T follicular helper cell (primary cell): ENCODE measurements at regions not wholly inside any gene's neighbourhood (a gene's known extent, or its start where the extent isn't known, plus 50 kb on each side); places are given as distances from the start of the nearest gene placed in this dataset.
"Not testable (repeated sequence)": the region's sequence is repeated elsewhere in the genome, so short reads cannot be mapped to it uniquely, and the experiment has no call there.

Source experiments
- DNase-seq: peaks from one replicate; pipeline ENCODE4 v3.0.0-alpha.2; 2020; ENCODE audit warnings: low read depth

GRCh38 chr10:25713894-25714240 is 220.2 kb upstream of the MYO3A start:
- no peak for DNase-seq

DNA sequence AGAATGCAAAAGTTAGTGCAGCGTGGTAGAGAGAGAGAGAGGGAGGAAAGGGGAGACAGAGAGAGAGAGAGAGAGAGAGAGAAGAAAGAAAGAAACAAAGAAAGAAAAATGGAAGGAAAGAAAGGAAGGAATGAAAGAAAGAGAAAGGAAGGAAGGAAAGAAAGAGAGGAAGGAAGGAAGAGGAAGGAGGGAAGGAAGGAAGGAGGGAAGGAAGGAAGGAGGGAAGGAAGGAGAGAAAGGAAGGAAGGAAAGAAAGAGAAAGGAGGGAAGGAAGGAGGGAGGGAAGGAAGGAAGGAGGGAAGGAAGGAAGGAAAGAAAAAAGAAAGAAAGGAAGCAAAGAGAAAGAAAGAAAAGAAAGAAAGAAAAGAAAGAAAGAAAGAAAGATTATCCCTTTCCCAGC is 209.8 kb upstream of the MYO3A start:
- DNase-seq = no peak

- no peak for DNase-seq
Observed at GRCh38 chr10:25725917-25726716, 207.9 kb upstream of the MYO3A start.

DNA sequence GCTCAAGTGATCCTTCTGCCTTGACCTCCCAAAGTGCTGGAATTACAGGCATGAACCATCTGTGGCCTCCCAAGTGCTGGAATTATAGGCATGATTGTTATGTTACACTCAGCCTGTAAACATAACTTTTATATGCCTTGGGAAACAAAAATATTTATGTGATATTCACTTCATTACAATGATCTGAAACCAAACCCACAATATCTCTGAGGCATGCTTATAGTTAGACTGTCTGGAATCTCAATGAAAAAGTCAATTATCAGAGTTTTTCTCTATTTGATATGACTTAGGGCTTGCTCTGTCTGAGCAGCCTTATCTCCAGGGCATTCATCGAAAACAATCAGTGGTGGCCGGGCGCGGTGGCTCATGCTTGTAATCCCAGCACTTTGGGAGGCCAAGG is 195.3 kb upstream of the MYO3A start:
- DNase-seq = no peak

GRCh38 chr10:25743832-25744231 is 190.2 kb upstream of the MYO3A start:
- no peak for DNase-seq

- DNase-seq = no peak
Observed at GRCh38 chr10:25744574-25744973, 189.5 kb upstream of the MYO3A start.

- no peak for DNase-seq
Observed at GRCh38 chr10:25745976-25746375, 188.1 kb upstream of the MYO3A start.

DNA sequence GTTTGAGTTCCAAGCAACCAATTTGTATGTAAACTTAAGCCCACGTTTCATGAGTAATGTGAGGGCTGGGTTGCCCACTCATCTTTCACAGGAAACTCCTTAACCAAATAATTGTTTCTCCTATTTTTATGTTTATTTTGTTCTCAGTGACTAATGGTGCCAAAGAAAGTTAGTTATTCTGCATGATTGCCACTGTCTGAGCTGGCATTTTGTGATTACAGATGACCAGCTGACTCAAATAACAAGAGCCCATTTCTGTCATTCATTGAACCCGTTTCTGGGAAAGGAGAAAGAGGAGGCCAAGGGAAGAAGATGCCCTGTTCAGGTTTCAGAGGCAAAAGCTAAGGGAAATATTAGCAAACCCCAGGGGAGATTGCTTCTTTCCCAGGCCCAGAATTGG is 186.9 kb upstream of the MYO3A start:
- no peak for DNase-seq

DNA sequence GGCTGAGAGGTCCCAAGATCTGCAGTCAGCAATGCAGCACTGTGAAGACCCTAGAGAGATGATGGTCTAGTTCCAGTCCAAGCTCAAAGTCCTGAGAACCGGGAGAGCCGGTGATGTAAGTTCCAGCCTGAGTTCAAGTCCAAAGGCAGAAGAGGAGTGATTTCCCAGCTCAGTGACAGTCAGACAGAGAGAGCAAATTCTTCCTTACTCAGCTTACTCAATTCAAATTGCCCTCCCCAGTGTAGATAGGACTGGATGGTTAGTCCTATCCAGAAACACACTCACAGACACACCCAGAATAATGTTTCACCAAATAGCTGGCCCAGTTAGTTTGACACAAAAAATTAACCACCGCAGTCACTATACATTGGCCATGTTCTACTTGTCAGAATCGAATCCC is 185.5 kb upstream of the MYO3A start:
- no peak for DNase-seq

DNA sequence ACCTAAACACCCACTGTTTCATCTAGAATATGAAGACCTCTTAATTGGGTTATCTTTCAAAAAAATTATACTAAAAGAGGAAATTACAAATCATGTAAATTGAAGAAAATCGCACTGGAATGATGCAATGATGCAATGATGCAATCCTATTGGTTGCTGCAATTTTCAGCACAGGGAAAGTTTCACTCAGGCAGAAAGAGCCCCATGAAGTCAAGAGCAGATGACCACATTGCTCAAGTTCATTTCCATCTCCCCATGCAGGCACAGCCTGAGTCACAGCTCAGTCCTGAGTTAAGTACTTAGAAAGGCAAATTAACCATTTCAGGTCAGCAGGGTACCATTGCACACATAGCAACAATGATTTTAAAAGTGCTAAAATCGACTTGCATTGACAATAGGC is 180.3 kb upstream of the MYO3A start:
- no peak for DNase-seq

DNA sequence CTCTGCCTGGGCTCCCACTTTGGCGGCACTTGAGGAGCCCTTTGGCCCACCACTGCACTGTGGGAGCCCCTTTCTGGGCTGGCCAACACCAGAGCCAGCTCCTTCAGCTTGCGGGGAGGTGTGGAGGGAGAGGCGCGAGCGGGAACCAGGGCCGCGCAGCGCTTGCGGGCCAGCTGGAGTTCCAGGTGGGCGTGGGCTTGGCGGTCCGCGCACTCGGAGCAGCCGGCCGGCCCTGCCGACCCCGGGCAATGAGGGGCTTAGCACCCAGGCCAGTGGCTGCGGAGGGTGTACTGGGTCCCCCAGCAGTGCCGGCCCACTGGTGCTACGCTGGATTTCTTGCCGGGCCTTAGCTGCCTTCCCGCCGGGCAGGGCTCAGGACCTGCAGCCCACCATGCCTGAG is 178.2 kb upstream of the MYO3A start:
- not testable (repeated sequence) for DNase-seq

DNA sequence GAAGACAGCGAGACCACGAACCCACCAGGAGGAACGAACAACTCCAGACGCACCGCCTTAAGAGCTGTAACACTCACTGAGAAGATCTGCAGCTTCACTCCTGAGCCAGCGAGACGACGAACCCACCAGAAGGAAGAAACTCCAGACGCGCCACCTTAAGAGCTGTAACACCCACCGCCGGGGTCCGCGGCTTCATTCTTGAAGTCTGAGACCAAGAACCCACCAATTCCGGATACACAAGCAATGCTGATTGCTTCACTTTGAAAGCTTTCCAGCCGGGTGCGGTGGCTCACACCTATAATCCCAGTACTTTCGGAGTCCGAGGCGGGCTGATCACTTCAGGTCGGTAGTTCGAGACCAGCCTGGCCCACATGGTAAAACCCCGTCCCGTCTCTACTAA is 177.2 kb upstream of the MYO3A start:
- DNase-seq = no peak

DNA sequence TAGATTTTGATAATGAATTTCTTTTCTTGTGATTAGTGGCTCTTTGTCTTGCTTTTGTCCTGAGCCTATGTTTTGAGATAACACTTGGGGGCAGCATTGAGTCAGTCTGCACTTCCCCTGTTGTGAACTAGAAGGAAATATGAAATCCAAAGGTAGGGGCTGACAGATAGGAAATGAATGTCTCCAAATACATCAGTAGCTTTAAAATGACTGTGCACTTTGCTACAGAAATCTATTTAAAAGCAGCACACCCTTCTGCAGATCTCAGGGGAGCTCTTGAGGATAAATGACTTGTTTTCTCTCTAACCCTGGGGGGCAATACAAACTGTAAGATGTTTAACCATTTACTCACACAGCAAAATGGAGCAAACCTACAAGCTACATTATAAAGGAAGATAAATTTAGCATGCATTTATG is 176.0 kb upstream of the MYO3A start:
- no peak for DNase-seq

GRCh38 chr10:25758511-25758910 is 175.5 kb upstream of the MYO3A start:
- no peak for DNase-seq

DNA sequence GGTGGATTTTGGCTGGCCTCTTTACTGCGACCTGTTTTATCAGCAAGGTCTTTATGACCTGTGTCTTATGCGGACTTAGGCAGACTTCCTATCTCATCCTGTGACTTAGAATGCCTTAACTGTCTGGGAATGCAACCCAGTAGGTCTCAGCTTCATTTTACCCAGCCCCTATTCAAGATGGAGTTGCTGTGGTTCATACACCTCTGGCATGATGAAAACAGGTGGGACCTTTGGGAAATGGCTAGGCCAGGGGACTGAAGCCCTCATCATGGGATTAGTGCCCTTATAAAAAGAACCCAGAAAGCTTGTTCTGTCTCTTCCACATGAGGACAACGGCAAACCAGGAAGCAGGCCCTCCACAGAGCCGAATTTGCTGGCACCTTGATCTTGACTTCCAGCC is 172.1 kb upstream of the MYO3A start:
- no peak for DNase-seq

DNA sequence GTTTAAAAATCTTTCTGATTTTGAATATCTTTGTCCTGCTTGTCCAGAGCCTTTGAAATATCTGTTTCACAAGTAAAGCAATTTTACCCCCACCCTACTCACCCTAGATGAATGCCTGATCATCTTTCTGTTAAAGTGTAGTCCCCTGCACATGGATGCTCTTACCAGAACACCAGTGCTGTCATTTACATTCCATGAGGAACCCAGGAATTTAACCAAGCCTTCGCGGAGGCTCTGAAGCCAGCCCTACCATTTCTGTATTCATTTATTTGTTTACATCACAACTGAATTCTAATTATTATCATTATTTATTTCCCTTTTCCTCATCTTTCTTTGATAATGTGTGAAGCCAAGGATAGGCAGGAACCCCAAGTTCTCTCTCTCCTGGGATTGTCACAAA is 167.8 kb upstream of the MYO3A start:
- DNase-seq = no peak

- DNase-seq = no peak
Observed at GRCh38 chr10:25766687-25767221, 167.3 kb upstream of the MYO3A start.

- no peak for DNase-seq
Observed at GRCh38 chr10:25768167-25768566, 165.9 kb upstream of the MYO3A start.

DNA sequence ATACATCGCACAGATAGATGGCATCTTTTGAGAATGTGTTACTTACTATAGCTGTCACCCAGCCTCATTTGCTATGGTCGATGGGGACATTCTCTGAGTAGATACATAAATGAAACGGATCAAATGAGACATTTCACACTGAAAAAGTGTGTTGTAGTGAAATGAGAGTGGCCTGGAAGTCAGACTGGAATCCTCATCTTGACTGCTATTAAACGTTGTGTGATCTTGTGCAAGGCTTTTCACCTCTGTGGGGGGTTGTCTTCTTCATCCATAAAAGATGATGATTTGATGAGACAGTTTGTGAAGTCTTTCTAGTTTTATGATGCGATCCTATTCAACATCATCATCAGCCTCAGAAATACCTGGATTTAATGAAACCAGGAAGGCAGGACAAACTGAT is 155.4 kb upstream of the MYO3A start:
- no peak for DNase-seq

DNA sequence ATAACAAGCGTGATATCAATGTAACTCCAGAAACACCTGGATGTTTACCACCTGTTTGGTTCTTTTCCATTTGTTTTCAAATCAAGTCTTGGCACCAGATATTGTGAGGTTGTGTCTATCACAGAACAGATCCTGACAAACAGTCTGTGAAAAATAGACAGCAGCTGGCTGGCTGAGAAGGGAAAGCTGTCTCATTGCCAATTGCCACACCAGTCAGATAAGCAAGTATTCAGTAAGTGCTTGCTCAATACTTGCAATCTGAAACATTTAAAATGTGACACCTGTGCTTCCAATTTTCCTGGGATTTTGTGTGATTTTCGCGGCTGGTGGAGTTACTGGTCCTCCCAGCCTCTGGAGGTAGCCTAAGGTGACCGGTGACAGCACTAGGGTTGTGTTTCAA is 147.9 kb upstream of the MYO3A start:
- DNase-seq = no peak

GRCh38 chr10:25786899-25787298 is 147.1 kb upstream of the MYO3A start:
- no peak for DNase-seq

DNA sequence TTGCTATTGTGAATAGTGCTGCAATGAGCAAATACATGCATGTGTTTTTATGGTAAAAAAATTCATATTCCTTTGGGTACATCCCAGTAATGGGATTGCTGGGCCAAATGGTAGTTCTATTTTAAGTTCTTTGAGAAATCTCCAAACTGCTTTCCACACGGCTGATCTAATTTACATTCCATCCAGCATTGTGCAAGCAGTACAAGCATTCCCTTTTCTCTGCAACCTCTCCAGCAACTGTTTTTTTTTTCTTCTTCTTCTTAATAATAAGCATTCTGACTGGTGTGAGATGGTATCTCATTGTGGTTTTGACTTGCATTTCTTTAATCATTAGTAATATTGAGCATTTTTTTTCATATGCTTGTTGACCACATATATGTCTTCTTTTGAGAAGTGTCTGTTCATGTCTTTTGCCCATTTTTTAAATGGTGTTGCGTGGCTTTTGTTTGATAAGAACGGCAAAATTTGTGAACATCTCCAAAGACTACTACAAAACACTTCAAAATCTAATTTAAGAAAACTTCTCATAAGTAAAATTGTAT is 136.1 kb upstream of the MYO3A start:
- DNase-seq = no peak

GRCh38 chr10:25804505-25804904 is 129.5 kb upstream of the MYO3A start:
- no peak for DNase-seq

GRCh38 chr10:25805986-25806385 is 128.0 kb upstream of the MYO3A start:
- DNase-seq = no peak
